Mesendoderm (in vitro differentiated cells): ENCODE measurements at regions not wholly inside any gene's neighbourhood (a gene's known extent, or its start where the extent isn't known, plus 50 kb on each side); places are given as distances from the start of the nearest gene placed in this dataset.
"Not testable (repeated sequence)": the region's sequence is repeated elsewhere in the genome, so short reads cannot be mapped to it uniquely, and the experiment has no call there.

Experiments used
- DNase-seq: peaks from one replicate; pipeline ENCODE4 v3.0.0; 2013
- H2AK5ac ChIP-seq: 2 replicates; pipeline ENCODE4 v1.6.1; 2013; ENCODE audit warnings: low read length, inconsistent platforms
- H2BK120ac ChIP-seq: 2 replicates; pipeline ENCODE4 v1.6.1; 2013; ENCODE audit warnings: low read depth, mild to moderate bottlenecking, low read length, moderate library complexity, mixed read lengths
- H2BK15ac ChIP-seq: replicated peaks from 2 replicates; pipeline ENCODE4 v1.6.1; 2013; ENCODE audit warnings: low read depth, mild to moderate bottlenecking, moderate library complexity
- H2BK5ac ChIP-seq: 2 replicates; pipeline ENCODE4 v1.6.1; 2013; ENCODE audit warnings: low read length, inconsistent platforms
- H3K18ac ChIP-seq: 2 replicates; pipeline ENCODE4 v1.6.1; 2013; ENCODE audit warnings: mild to moderate bottlenecking, low read length, mixed read lengths
- H3K23ac ChIP-seq: one replicate; pipeline ENCODE4 v1.6.1; 2013; ENCODE audit warnings: low read length
- H3K27ac ChIP-seq: 2 replicates; pipeline ENCODE4 v1.5.1; 2013; ENCODE audit warnings: low read depth, mild to moderate bottlenecking, inconsistent platforms, low read length, moderate library complexity
- H3K27me3 ChIP-seq: 2 replicates; pipeline ENCODE4 v1.6.1; 2013; ENCODE audit warnings: low read length, control low read depth, mild to moderate bottlenecking, inconsistent platforms; ENCODE audit not compliant: insufficient read depth, poor library complexity
- H3K36me3 ChIP-seq: 2 replicates; pipeline ENCODE4 v1.6.1; 2013; ENCODE audit warnings: low read length, inconsistent platforms; ENCODE audit not compliant: control insufficient read depth, insufficient read depth
- H3K4ac ChIP-seq: one replicate; pipeline ENCODE4 v1.6.1; 2013; ENCODE audit warnings: low read depth, mild to moderate bottlenecking, low read length, moderate library complexity
- H3K4me1 ChIP-seq: 2 replicates; pipeline ENCODE4 v1.6.1; 2013; ENCODE audit warnings: low read depth, low read length, inconsistent platforms; ENCODE audit not compliant: control insufficient read depth
- H3K4me2 ChIP-seq: 2 replicates; pipeline ENCODE4 v1.6.1; 2013; ENCODE audit warnings: low read length
- H3K4me3 ChIP-seq: 2 replicates; pipeline ENCODE4 v1.5.1; 2013; ENCODE audit warnings: mild to moderate bottlenecking, low read length
- H3K56ac ChIP-seq: one replicate; pipeline ENCODE4 v1.6.1; 2013; ENCODE audit warnings: low read length
- H3K79me1 ChIP-seq: 2 replicates; pipeline ENCODE4 v1.6.1; 2013; ENCODE audit warnings: low read length, inconsistent platforms
- H3K79me2 ChIP-seq: 2 replicates; pipeline ENCODE4 v1.6.1; 2013; ENCODE audit warnings: mild to moderate bottlenecking, low read length; ENCODE audit not compliant: control insufficient read depth, insufficient read depth
- H3K9ac ChIP-seq: 2 replicates; pipeline ENCODE4 v1.6.1; 2013; ENCODE audit warnings: low read length, inconsistent platforms
- H4K5ac ChIP-seq: one replicate; pipeline ENCODE4 v1.6.1; 2013; ENCODE audit warnings: low read length
- H4K8ac ChIP-seq: one replicate; pipeline ENCODE4 v1.6.1; 2013; ENCODE audit warnings: low read depth, mild to moderate bottlenecking, control low read depth, low read length, moderate library complexity
- WGBS: extraction: QIAGEN DNeasy Blood & Tissue Kit; methylation state at CpG from one replicate; pipeline ENCODE4 v1.1.7; 2013; ENCODE audit warnings: low lambda C conversion rate, missing lambda C conversion rate; ENCODE audit not compliant: insufficient coverage; ENCODE audit errors: extremely low coverage; 5-methylcytosine and 5-hydroxymethylcytosine counted together

- Histone ChIP-seq H2BK120ac (no peak overlapping the region), H3K4me2 (no peak overlapping the region), H4K5ac (no peak overlapping the region), H3K27ac (no peak overlapping the region), H3K4me3 (no peak overlapping the region), H2AK5ac (no peak overlapping the region), H3K4ac (no peak overlapping the region), H3K36me3 (no peaks in the 10 kb centered on the region), H3K79me1 (no peaks in the 10 kb centered on the region), H2BK15ac (no peak overlapping the region), H3K56ac (no peak overlapping the region), H3K18ac (no peak overlapping the region), H2BK5ac (no peak overlapping the region), H3K4me1 (no peaks in the 10 kb centered on the region), H3K79me2 (no peaks in the 10 kb centered on the region), H3K27me3 (no peaks in the 10 kb centered on the region), H3K9ac (no peak overlapping the region), H4K8ac (no peak overlapping the region), H3K23ac (no peak overlapping the region)
- DNase-seq = no peak
- WGBS = no CpG with 5 or more reads among the region's 2 CpGs
Observed at GRCh38 chr1:83125456-83125855, 873.5 kb downstream of the TTLL7 start.

GRCh38 chr1:83123019-83123418 is 875.9 kb downstream of the TTLL7 start:
- no peak for DNase-seq
- Histone ChIP-seq H3K56ac (no peak overlapping the region), H3K4me1 (no peaks in the 10 kb centered on the region), H3K36me3 (no peaks in the 10 kb centered on the region), H3K79me2 (no peaks in the 10 kb centered on the region), H3K27ac (no peak overlapping the region), H2BK5ac (no peak overlapping the region), H3K4me2 (no peak overlapping the region), H2AK5ac (no peak overlapping the region), H3K18ac (no peak overlapping the region), H2BK120ac (no peak overlapping the region), H4K5ac (no peak overlapping the region), H3K9ac (no peak overlapping the region), H3K4me3 (no peak overlapping the region), H3K23ac (no peak overlapping the region), H4K8ac (no peak overlapping the region), H3K79me1 (no peaks in the 10 kb centered on the region), H3K27me3 (no peaks in the 10 kb centered on the region), H2BK15ac (no peak overlapping the region), H3K4ac (no peak overlapping the region)
- WGBS = no CpG with 5 or more reads among the region's 3 CpGs

- Histone ChIP-seq H3K27ac (no peak overlapping the region), H3K23ac (no peak overlapping the region), H3K4ac (no peak overlapping the region), H3K56ac (no peak overlapping the region), H3K4me2 (no peak overlapping the region), H3K18ac (no peak overlapping the region), H2AK5ac (no peak overlapping the region), H3K36me3 (no peaks in the 10 kb centered on the region), H2BK5ac (no peak overlapping the region), H3K79me2 (no peaks in the 10 kb centered on the region), H2BK15ac (no peak overlapping the region), H2BK120ac (no peak overlapping the region), H3K79me1 (no peaks in the 10 kb centered on the region), H4K8ac (no peak overlapping the region), H3K9ac (no peak overlapping the region), H4K5ac (no peak overlapping the region), H3K4me3 (no peak overlapping the region), H3K4me1 (no peaks in the 10 kb centered on the region), H3K27me3 (no peaks in the 10 kb centered on the region)
- WGBS = no CpG with 5 or more reads among the region's 4 CpGs
- DNase-seq = no peak
Observed at GRCh38 chr1:83118472-83118871, 880.5 kb downstream of the TTLL7 start.

- H3K4me3 ChIP-seq, H3K9ac ChIP-seq, H2BK120ac ChIP-seq, H3K4me2 ChIP-seq, H3K4ac ChIP-seq, H3K27me3 ChIP-seq, H2AK5ac ChIP-seq, H3K4me1 ChIP-seq, DNase-seq, H3K23ac ChIP-seq, H3K56ac ChIP-seq, H3K18ac ChIP-seq, H3K79me2 ChIP-seq, H3K27ac ChIP-seq, H3K36me3 ChIP-seq, H3K79me1 ChIP-seq, H2BK15ac ChIP-seq, H4K5ac ChIP-seq, H4K8ac ChIP-seq, H2BK5ac ChIP-seq: not testable (repeated sequence)
- WGBS = no CpG with 5 or more reads among the region's 4 CpGs
Observed at GRCh38 chr1:83117030-83117429, 881.9 kb downstream of the TTLL7 start.

GRCh38 chr1:83115785-83116184 is 883.1 kb downstream of the TTLL7 start:
- Histone ChIP-seq H4K5ac (no peak overlapping the region), H2BK15ac (no peak overlapping the region), H3K4me2 (no peak overlapping the region), H3K27me3 (no peaks in the 10 kb centered on the region), H2BK5ac (no peak overlapping the region), H3K4me1 (no peaks in the 10 kb centered on the region), H2BK120ac (no peak overlapping the region), H3K4ac (no peak overlapping the region), H2AK5ac (no peak overlapping the region), H3K56ac (no peak overlapping the region), H3K79me1 (no peaks in the 10 kb centered on the region), H3K9ac (no peak overlapping the region), H3K4me3 (no peak overlapping the region), H3K23ac (no peak overlapping the region), H3K18ac (no peak overlapping the region), H3K79me2 (no peaks in the 10 kb centered on the region), H3K36me3 (no peaks in the 10 kb centered on the region), H4K8ac (no peak overlapping the region), H3K27ac (no peak overlapping the region)
- DNase-seq = no peak
- no CpG with 5 or more reads among the region's 2 CpGs for whole genome bisulfite sequencing

GRCh38 chr1:83114136-83114834 is 884.6 kb downstream of the TTLL7 start:
- DNase-seq = no peak
- no peak overlapping the region for H4K5ac ChIP-seq
- no peak overlapping the region for H2AK5ac ChIP-seq
- H3K9ac ChIP-seq = no peak overlapping the region
- H3K56ac ChIP-seq = no peak overlapping the region
- no peaks in the 10 kb centered on the region for H3K79me1 ChIP-seq
- H3K79me2 ChIP-seq = no peaks in the 10 kb centered on the region
- no peak overlapping the region for H3K23ac ChIP-seq
- H3K4ac ChIP-seq = no peak overlapping the region
- H3K27me3 ChIP-seq = no peaks in the 10 kb centered on the region
- H2BK5ac ChIP-seq = no peak overlapping the region
- no peak overlapping the region for H2BK120ac ChIP-seq
- no peak overlapping the region for H3K4me3 ChIP-seq
- no peaks in the 10 kb centered on the region for H3K4me1 ChIP-seq
- WGBS = no CpG with 5 or more reads among the region's 2 CpGs
- H3K27ac ChIP-seq = no peak overlapping the region
- no peak overlapping the region for H2BK15ac ChIP-seq
- no peak overlapping the region for H3K18ac ChIP-seq
- H3K36me3 ChIP-seq = no peaks in the 10 kb centered on the region
- H3K4me2 ChIP-seq = no peak overlapping the region
- H4K8ac ChIP-seq = no peak overlapping the region
